ENCODE measurements at regions not wholly inside any gene's neighbourhood (a gene's known extent, or its start where the extent isn't known, plus 50 kb on each side); places are given as distances from the start of the nearest gene placed in this dataset.
A peak's percentile ranks its signal among the peaks of the same experiment; 100 is the strongest.

GRCh38 chr3:64411101-64411500, 185.8 kb upstream of the PRICKLE2 start:
- H3K27ac ChIP-seq (ENCODE audit: low read depth, low read length) = no peak overlapping the region
- no peaks in the 10 kb centered on the region for H3K36me3 ChIP-seq (ENCODE audit: insufficient read depth, low read length)
- H3K79me2 ChIP-seq (ENCODE audit: control insufficient read depth, insufficient read depth, low read length, unreplicated experiment) = no peaks in the 10 kb centered on the region
- peak overlapping the region; percentile 57 for H2AFZ ChIP-seq (ENCODE audit: low read length, unreplicated experiment)
- no peak overlapping the region for H3K4me3 ChIP-seq (ENCODE audit: low read depth, low read length)
- peaks cover 4% of the 10 kb centered on the region for H3K4me1 ChIP-seq (ENCODE audit: control insufficient read depth, insufficient read depth, low read length, unreplicated experiment)
- no peaks in the 10 kb centered on the region for H3K27me3 ChIP-seq (ENCODE audit: insufficient read depth, low read length)

GRCh38 chr3:64410226-64410625, 185.0 kb upstream of the PRICKLE2 start:
- H3K27me3 ChIP-seq (ENCODE audit: insufficient read depth, low read length) = no peaks in the 10 kb centered on the region
- H3K79me2 ChIP-seq (ENCODE audit: control insufficient read depth, insufficient read depth, low read length, unreplicated experiment) = no peaks in the 10 kb centered on the region
- no peak overlapping the region for H3K4me3 ChIP-seq (ENCODE audit: low read depth, low read length)
- no peaks in the 10 kb centered on the region for H3K36me3 ChIP-seq (ENCODE audit: insufficient read depth, low read length)
- no peak overlapping the region for H3K27ac ChIP-seq (ENCODE audit: low read depth, low read length)
- no peak overlapping the region for H2AFZ ChIP-seq (ENCODE audit: low read length, unreplicated experiment)
- H3K4me1 ChIP-seq (ENCODE audit: control insufficient read depth, insufficient read depth, low read length, unreplicated experiment) = peaks cover 4% of the 10 kb centered on the region

- no peak overlapping the region for H3K4me3 ChIP-seq (ENCODE audit: low read depth, low read length)
- no peaks in the 10 kb centered on the region for H3K27me3 ChIP-seq (ENCODE audit: insufficient read depth, low read length)
- no peaks in the 10 kb centered on the region for H3K36me3 ChIP-seq (ENCODE audit: insufficient read depth, low read length)
- peak overlapping the region; percentile 73 for H2AFZ ChIP-seq (ENCODE audit: low read length, unreplicated experiment)
- no peaks in the 10 kb centered on the region for H3K79me2 ChIP-seq (ENCODE audit: control insufficient read depth, insufficient read depth, low read length, unreplicated experiment)
- H3K27ac ChIP-seq (ENCODE audit: low read depth, low read length) = no peak overlapping the region
- peaks cover 4% of the 10 kb centered on the region for H3K4me1 ChIP-seq (ENCODE audit: control insufficient read depth, insufficient read depth, low read length, unreplicated experiment)
Measured at GRCh38 chr3:64408770-64409169, 183.5 kb upstream of the PRICKLE2 start.

- Histone ChIP-seq H3K79me2 (ENCODE audit: control insufficient read depth, insufficient read depth, low read length, unreplicated experiment) (no peaks in the 10 kb centered on the region), H3K27me3 (ENCODE audit: insufficient read depth, low read length) (no peaks in the 10 kb centered on the region), H3K27ac (ENCODE audit: low read depth, low read length) (no peak overlapping the region), H3K4me1 (ENCODE audit: control insufficient read depth, insufficient read depth, low read length, unreplicated experiment) (peaks cover 4% of the 10 kb centered on the region), H3K36me3 (ENCODE audit: insufficient read depth, low read length) (no peaks in the 10 kb centered on the region), H2AFZ (ENCODE audit: low read length, unreplicated experiment) (no peak overlapping the region), H3K4me3 (ENCODE audit: low read depth, low read length) (no peak overlapping the region)
Measured at GRCh38 chr3:64406271-64406670, 181.0 kb upstream of the PRICKLE2 start.

- no peaks in the 10 kb centered on the region for H3K36me3 ChIP-seq (ENCODE audit: insufficient read depth, low read length)
- H3K4me1 ChIP-seq (ENCODE audit: control insufficient read depth, insufficient read depth, low read length, unreplicated experiment) = peaks cover 4% of the 10 kb centered on the region
- no peaks in the 10 kb centered on the region for H3K27me3 ChIP-seq (ENCODE audit: insufficient read depth, low read length)
- no peak overlapping the region for H3K27ac ChIP-seq (ENCODE audit: low read depth, low read length)
- H2AFZ ChIP-seq (ENCODE audit: low read length, unreplicated experiment) = no peak overlapping the region
- H3K79me2 ChIP-seq (ENCODE audit: control insufficient read depth, insufficient read depth, low read length, unreplicated experiment) = no peaks in the 10 kb centered on the region
- H3K4me3 ChIP-seq (ENCODE audit: low read depth, low read length) = no peak overlapping the region
Measured at GRCh38 chr3:64405211-64405835, 180.1 kb upstream of the PRICKLE2 start.

- H3K27ac ChIP-seq (ENCODE audit: low read depth, low read length) = no peak overlapping the region
- no peak overlapping the region for H3K4me3 ChIP-seq (ENCODE audit: low read depth, low read length)
- H3K27me3 ChIP-seq (ENCODE audit: insufficient read depth, low read length) = no peaks in the 10 kb centered on the region
- no peaks in the 10 kb centered on the region for H3K79me2 ChIP-seq (ENCODE audit: control insufficient read depth, insufficient read depth, low read length, unreplicated experiment)
- H3K4me1 ChIP-seq (ENCODE audit: control insufficient read depth, insufficient read depth, low read length, unreplicated experiment) = no peaks in the 10 kb centered on the region
- no peak overlapping the region for H2AFZ ChIP-seq (ENCODE audit: low read length, unreplicated experiment)
- H3K36me3 ChIP-seq (ENCODE audit: insufficient read depth, low read length) = no peaks in the 10 kb centered on the region
Measured at GRCh38 chr3:64400706-64401105, 175.4 kb upstream of the PRICKLE2 start.

- Histone ChIP-seq H3K36me3 (ENCODE audit: insufficient read depth, low read length) (no peaks in the 10 kb centered on the region), H3K27ac (ENCODE audit: low read depth, low read length) (no peak overlapping the region), H2AFZ (ENCODE audit: low read length, unreplicated experiment) (no peak overlapping the region), H3K4me1 (ENCODE audit: control insufficient read depth, insufficient read depth, low read length, unreplicated experiment) (no peaks in the 10 kb centered on the region), H3K27me3 (ENCODE audit: insufficient read depth, low read length) (no peaks in the 10 kb centered on the region), H3K4me3 (ENCODE audit: low read depth, low read length) (no peak overlapping the region), H3K79me2 (ENCODE audit: control insufficient read depth, insufficient read depth, low read length, unreplicated experiment) (no peaks in the 10 kb centered on the region)
Measured at GRCh38 chr3:64399205-64399800, 174.0 kb upstream of the PRICKLE2 start.

- Histone ChIP-seq H3K36me3 (ENCODE audit: insufficient read depth, low read length) (no peaks in the 10 kb centered on the region), H3K79me2 (ENCODE audit: control insufficient read depth, insufficient read depth, low read length, unreplicated experiment) (no peaks in the 10 kb centered on the region), H3K4me1 (ENCODE audit: control insufficient read depth, insufficient read depth, low read length, unreplicated experiment) (no peaks in the 10 kb centered on the region), H3K27ac (ENCODE audit: low read depth, low read length) (no peak overlapping the region), H3K27me3 (ENCODE audit: insufficient read depth, low read length) (no peaks in the 10 kb centered on the region), H2AFZ (ENCODE audit: low read length, unreplicated experiment) (no peak overlapping the region), H3K4me3 (ENCODE audit: low read depth, low read length) (no peak overlapping the region)
Measured at GRCh38 chr3:64398476-64398875, 173.2 kb upstream of the PRICKLE2 start.

GRCh38 chr3:64398006-64398405, 172.7 kb upstream of the PRICKLE2 start:
- Histone ChIP-seq H3K27ac (ENCODE audit: low read depth, low read length) (no peak overlapping the region), H2AFZ (ENCODE audit: low read length, unreplicated experiment) (no peak overlapping the region), H3K27me3 (ENCODE audit: insufficient read depth, low read length) (no peaks in the 10 kb centered on the region), H3K79me2 (ENCODE audit: control insufficient read depth, insufficient read depth, low read length, unreplicated experiment) (no peaks in the 10 kb centered on the region), H3K4me1 (ENCODE audit: control insufficient read depth, insufficient read depth, low read length, unreplicated experiment) (no peaks in the 10 kb centered on the region), H3K36me3 (ENCODE audit: insufficient read depth, low read length) (no peaks in the 10 kb centered on the region), H3K4me3 (ENCODE audit: low read depth, low read length) (no peak overlapping the region)

GRCh38 chr3:64397573-64397972, 172.3 kb upstream of the PRICKLE2 start:
- Histone ChIP-seq H2AFZ (ENCODE audit: low read length, unreplicated experiment) (no peak overlapping the region), H3K4me3 (ENCODE audit: low read depth, low read length) (no peak overlapping the region), H3K4me1 (ENCODE audit: control insufficient read depth, insufficient read depth, low read length, unreplicated experiment) (no peaks in the 10 kb centered on the region), H3K27me3 (ENCODE audit: insufficient read depth, low read length) (no peaks in the 10 kb centered on the region), H3K36me3 (ENCODE audit: insufficient read depth, low read length) (no peaks in the 10 kb centered on the region), H3K79me2 (ENCODE audit: control insufficient read depth, insufficient read depth, low read length, unreplicated experiment) (no peaks in the 10 kb centered on the region), H3K27ac (ENCODE audit: low read depth, low read length) (no peak overlapping the region)

GRCh38 chr3:64395490-64395889, 170.2 kb upstream of the PRICKLE2 start:
- Histone ChIP-seq H3K79me2 (ENCODE audit: control insufficient read depth, insufficient read depth, low read length, unreplicated experiment) (no peaks in the 10 kb centered on the region), H3K27me3 (ENCODE audit: insufficient read depth, low read length) (no peaks in the 10 kb centered on the region), H3K36me3 (ENCODE audit: insufficient read depth, low read length) (no peaks in the 10 kb centered on the region), H3K27ac (ENCODE audit: low read depth, low read length) (no peak overlapping the region), H3K4me3 (ENCODE audit: low read depth, low read length) (no peak overlapping the region), H3K4me1 (ENCODE audit: control insufficient read depth, insufficient read depth, low read length, unreplicated experiment) (no peaks in the 10 kb centered on the region), H2AFZ (ENCODE audit: low read length, unreplicated experiment) (no peak overlapping the region)
